Breast epithelium (tissue), 3 donors: ENCODE measurements at regions not wholly inside any gene's neighbourhood (a gene's known extent, or its start where the extent isn't known, plus 50 kb on each side); places are given as distances from the start of the nearest gene placed in this dataset.

Source experiments
- CTCF ChIP-seq, 3 donors: fragments of 450-650 bp; IDR thresholded peaks; one replicate each; pipeline ENCODE4 v1.5.1; 2016 to 2017; ENCODE audit warnings: antibody characterized with exemption in 3 of 3, mild to moderate bottlenecking in 3 of 3, moderate library complexity in 3 of 3
- POLR2A ChIP-seq: fragments of 450-650 bp; IDR thresholded peaks from one replicate; pipeline ENCODE4 v1.6.1; 2016; ENCODE audit warnings: antibody characterized with exemption, mild to moderate bottlenecking, moderate library complexity
- POLR2AphosphoS5 ChIP-seq, 3 donors: sonication (generic); formaldehyde crosslinking; IDR thresholded peaks; one replicate each; pipeline ENCODE4 v1.6.1; 2017; ENCODE audit warnings: antibody characterized with exemption in 3 of 3

GRCh38 chrX:40448793-40449192 lies 132.0 kb upstream of the ATP6AP2 start:
- TF ChIP-seq CTCF (IDR thresholded peaks at IDR 0.05) = no peak
- no peak for TF ChIP-seq POLR2A
- TF ChIP-seq POLR2AphosphoS5 (IDR thresholded peaks at IDR 0.05) = no peak
